Neutrophil (primary cell): ENCODE measurements at regions not wholly inside any gene's neighbourhood (a gene's known extent, or its start where the extent isn't known, plus 50 kb on each side); places are given as distances from the start of the nearest gene placed in this dataset.

ENCODE experiments used
- H3K27ac ChIP-seq: fragments of 200-600 bp; sonication (generic); 2 replicates; pipeline ENCODE4 v1.5.1; 2016; ENCODE audit warnings: mild to moderate bottlenecking, moderate library complexity
- H3K27me3 ChIP-seq: fragments of 200-600 bp; sonication (generic); 2 replicates; pipeline ENCODE4 v1.6.0; 2016; ENCODE audit warnings: mild to moderate bottlenecking
- H3K36me3 ChIP-seq: fragments of 200-600 bp; sonication (generic); 2 replicates; pipeline ENCODE4 v1.5.1; 2017
- H3K4me1 ChIP-seq, 2 experiments: fragments of 200-600 bp in 1 of 2; sonication (generic) in 1 of 2; 1 replicate in 1 of 2; 2 replicates in 1 of 2; pipeline versions ENCODE4 v1.5.1 to v1.6.1; 2013 to 2016; ENCODE audit warnings: low read depth in 1 of 2, low read length in 1 of 2, mild to moderate bottlenecking in 1 of 2, moderate library complexity in 1 of 2; ENCODE audit not compliant: control insufficient read depth in 1 of 2, insufficient read depth in 1 of 2
- H3K4me3 ChIP-seq, 2 experiments: fragments of 200-600 bp in 1 of 2; sonication (generic) in 1 of 2; 1 replicate in 1 of 2; 2 replicates in 1 of 2; pipeline ENCODE4 v1.5.1; 2013 to 2016; ENCODE audit warnings: low read depth in 1 of 2, low read length in 1 of 2, mild to moderate bottlenecking in 1 of 2, moderate library complexity in 1 of 2
- H3K9me3 ChIP-seq: fragments of 200-600 bp; sonication (generic); 2 replicates; pipeline ENCODE4 v1.5.1; 2016
- CTCF ChIP-seq: fragments of 200-600 bp; sonication (generic); IDR thresholded peaks from 2 replicates; pipeline ENCODE4 v1.5.1; 2016; ENCODE audit warnings: antibody characterized with exemption

GRCh38 chrX:10042055-10042454 is 74.9 kb downstream of the CLDN34 start:
- H3K4me1 ChIP-seq = no peaks in the 10 kb centered on the region
- TF ChIP-seq CTCF = no peak
- no peaks in the 10 kb centered on the region for H3K27me3 ChIP-seq
- H3K36me3 ChIP-seq = no peaks in the 10 kb centered on the region
- H3K9me3 ChIP-seq = no peaks in the 10 kb centered on the region
- H3K27ac ChIP-seq = no peak overlapping the region
- H3K4me3 ChIP-seq = no peak overlapping the region

DNA sequence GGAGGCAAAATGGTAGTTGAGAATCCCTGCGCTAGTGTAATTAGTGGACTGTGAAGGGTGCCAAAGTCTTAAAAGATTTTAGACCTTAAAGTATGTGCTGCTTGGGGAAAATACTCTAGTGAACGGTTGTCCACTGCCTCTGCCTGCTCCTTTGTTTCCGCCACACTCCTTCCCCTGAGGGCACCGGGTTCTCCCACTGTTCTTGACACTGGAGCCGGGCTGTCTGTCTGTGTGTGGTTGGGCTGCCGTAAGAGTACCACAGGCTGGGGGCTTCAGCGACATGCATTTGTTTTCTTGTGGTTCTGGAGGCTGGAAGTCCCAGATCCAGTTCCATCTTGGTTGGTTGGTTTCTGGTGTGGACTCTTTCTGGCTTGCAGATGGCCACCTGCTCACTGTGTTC is 76.2 kb downstream of the CLDN34 start:
- no peaks in the 10 kb centered on the region for H3K27me3 ChIP-seq
- no peak for TF ChIP-seq CTCF
- no peak overlapping the region for H3K4me3 ChIP-seq
- no peak overlapping the region for H3K27ac ChIP-seq
- H3K36me3 ChIP-seq = no peaks in the 10 kb centered on the region
- no peaks in the 10 kb centered on the region for H3K9me3 ChIP-seq
- no peaks in the 10 kb centered on the region for H3K4me1 ChIP-seq

DNA sequence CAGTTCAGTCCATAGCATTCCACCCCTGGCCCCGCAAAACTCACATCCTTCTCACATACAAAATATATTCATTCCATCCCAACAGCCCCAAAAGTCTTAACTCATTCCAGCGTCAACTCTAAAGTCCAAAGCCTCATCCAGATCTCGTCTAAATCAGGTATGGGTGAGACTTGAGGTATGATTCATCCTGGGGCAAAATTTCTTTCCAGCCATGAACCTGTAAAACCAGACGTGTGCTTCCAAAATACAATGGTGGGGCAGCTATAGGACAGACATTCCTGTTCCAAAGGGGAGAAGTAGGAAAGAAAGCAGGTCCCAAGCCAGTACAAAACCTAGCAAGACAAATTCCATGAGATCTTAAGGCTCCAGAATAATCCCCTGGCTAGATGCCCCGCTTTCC is 76.9 kb downstream of the CLDN34 start:
- Histone ChIP-seq H3K4me1 (no peaks in the 10 kb centered on the region), H3K9me3 (no peaks in the 10 kb centered on the region), H3K36me3 (no peaks in the 10 kb centered on the region), H3K4me3 (no peak overlapping the region), H3K27me3 (no peaks in the 10 kb centered on the region), H3K27ac (no peak overlapping the region)
- no peak for TF ChIP-seq CTCF

DNA sequence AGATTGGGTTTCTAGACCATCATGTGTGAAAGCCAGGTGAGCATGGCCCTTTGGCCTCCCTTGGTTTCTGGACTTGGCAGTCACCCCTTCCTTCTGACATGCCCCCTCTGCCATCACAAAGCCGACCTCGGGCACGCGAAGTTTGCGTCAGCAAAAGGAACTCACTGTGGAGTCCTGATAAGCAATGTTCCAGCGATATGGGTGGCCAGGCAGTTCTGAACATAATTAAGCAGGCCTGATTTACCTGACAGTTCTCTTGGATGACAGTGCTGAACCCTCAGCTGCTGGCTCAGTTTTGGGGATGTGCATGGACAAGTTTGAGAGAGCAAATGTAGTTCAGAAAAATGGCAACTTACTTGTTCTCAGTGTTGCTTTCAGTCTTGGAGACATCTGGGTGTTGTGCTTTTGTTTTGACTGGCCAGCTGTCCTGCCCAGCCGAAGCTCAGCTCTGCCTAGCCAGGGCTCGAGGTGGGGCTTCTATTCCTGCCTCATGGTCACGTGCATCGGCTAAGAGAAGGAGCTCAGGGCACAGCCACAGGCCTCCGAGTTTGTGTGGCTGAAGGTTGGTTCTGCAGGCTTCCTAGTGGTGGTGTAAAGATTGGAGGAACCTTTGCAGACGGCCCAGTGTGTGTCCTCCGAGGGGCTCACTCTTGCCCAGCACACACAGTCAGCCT is 78.3 kb downstream of the CLDN34 start:
- TF ChIP-seq CTCF = no peak
- Histone ChIP-seq H3K27ac (no peak overlapping the region), H3K36me3 (no peaks in the 10 kb centered on the region), H3K4me1 (no peaks in the 10 kb centered on the region), H3K4me3 (no peak overlapping the region), H3K27me3 (no peaks in the 10 kb centered on the region), H3K9me3 (no peaks in the 10 kb centered on the region)

DNA sequence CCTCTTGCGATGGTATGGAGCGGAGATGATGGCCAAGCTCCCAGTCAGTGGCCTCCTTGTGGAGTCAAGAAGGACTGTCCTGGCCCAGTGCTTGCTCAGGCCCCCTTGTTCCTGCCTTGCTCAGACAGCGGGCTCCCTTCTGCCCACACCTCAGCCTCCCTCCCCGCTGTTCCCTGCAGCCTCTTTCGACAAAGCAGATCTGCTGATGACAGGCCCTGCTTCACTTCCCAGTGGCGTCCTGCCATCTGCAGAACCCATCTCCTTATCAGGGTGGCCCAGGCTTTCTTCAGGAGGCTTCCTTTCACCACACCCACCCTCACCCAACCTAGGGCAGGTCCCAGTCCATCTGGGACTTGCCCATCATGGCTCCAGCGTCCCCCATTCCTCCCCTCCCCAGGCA is 80.0 kb downstream of the CLDN34 start:
- Histone ChIP-seq H3K9me3 (no peaks in the 10 kb centered on the region), H3K4me3 (no peak overlapping the region), H3K27ac (no peak overlapping the region), H3K4me1 (no peaks in the 10 kb centered on the region), H3K36me3 (no peaks in the 10 kb centered on the region), H3K27me3 (no peaks in the 10 kb centered on the region)
- TF ChIP-seq CTCF = no peak

- Histone ChIP-seq H3K9me3 (no peaks in the 10 kb centered on the region), H3K4me1 (no peaks in the 10 kb centered on the region), H3K36me3 (no peaks in the 10 kb centered on the region), H3K27me3 (no peaks in the 10 kb centered on the region), H3K27ac (no peak overlapping the region), H3K4me3 (no peak overlapping the region)
- no peak for TF ChIP-seq CTCF
Observed at GRCh38 chrX:10047631-10048030, 80.5 kb downstream of the CLDN34 start.
